ENCODE measurements at regions not wholly inside any gene's neighbourhood (a gene's known extent, or its start where the extent isn't known, plus 50 kb on each side); places are given as distances from the start of the nearest gene placed in this dataset.

GRCh38 chr17:81345228-81346089, 49.8 kb upstream of the BAHCC1 start:
- DNase-seq (ENCODE audit: low read depth in 3 of 3) = peak in 1 of 3 experiments; percentile 60
